ENCODE measurements at regions not wholly inside any gene's neighbourhood (a gene's known extent, or its start where the extent isn't known, plus 50 kb on each side); places are given as distances from the start of the nearest gene placed in this dataset.

DNA sequence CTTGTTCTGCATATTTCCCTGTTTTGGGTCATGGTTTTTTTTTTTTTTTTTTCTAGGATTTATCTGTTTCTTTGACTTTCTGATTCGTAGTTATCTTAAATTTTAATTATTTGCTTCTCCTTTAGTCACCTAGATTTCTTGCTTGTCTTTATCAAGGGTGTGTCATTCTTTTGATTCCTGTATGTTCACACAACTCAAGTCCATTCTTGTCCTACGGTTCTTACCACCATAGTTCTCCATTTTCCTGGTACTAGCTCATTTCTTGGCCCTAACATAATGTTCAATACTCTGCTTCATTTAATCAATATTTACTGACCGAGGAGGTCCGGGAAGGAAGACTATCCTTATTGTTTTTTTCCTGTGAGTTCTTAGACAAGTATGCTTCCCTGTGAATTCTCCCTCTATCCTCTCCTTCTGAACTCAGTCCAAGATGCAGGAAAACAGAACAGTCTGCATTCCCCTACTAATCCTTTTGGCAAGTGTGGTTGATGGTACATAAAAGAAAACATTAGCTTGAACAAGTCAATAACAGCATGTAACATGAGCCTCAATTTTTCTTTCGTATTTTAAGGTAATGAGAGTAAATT lies 1346.4 kb upstream of the SEL1L start (continued):
- TF ChIP-seq, protein P1, sequence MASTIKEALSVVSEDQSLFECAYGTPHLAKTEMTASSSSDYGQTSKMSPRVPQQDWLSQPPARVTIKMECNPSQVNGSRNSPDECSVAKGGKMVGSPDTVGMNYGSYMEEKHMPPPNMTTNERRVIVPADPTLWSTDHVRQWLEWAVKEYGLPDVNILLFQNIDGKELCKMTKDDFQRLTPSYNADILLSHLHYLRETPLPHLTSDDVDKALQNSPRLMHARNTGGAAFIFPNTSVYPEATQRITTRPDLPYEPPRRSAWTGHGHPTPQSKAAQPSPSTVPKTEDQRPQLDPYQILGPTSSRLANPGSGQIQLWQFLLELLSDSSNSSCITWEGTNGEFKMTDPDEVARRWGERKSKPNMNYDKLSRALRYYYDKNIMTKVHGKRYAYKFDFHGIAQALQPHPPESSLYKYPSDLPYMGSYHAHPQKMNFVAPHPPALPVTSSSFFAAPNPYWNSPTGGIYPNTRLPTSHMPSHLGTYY (CRISPR knock-in tag; IDR thresholded peaks at IDR 0.05): no peak
- TF ChIP-seq SMAD3 (CRISPR knock-in tag; IDR thresholded peaks at IDR 0.05; ENCODE audit: borderline replicate concordance) (no peak), GTF2I (CRISPR knock-in tag; conservative IDR thresholded peaks at IDR 0.05) (no peak)
- TF ChIP-seq, protein P2, sequence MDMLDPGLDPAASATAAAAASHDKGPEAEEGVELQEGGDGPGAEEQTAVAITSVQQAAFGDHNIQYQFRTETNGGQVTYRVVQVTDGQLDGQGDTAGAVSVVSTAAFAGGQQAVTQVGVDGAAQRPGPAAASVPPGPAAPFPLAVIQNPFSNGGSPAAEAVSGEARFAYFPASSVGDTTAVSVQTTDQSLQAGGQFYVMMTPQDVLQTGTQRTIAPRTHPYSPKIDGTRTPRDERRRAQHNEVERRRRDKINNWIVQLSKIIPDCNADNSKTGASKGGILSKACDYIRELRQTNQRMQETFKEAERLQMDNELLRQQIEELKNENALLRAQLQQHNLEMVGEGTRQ (CRISPR knock-in tag; IDR thresholded peaks at IDR 0.05): no peak
- TF ChIP-seq, protein P3, sequence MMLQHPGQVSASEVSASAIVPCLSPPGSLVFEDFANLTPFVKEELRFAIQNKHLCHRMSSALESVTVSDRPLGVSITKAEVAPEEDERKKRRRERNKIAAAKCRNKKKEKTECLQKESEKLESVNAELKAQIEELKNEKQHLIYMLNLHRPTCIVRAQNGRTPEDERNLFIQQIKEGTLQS (CRISPR knock-in tag; conservative IDR thresholded peaks at IDR 0.05): no peak
- TF ChIP-seq, protein P4, sequence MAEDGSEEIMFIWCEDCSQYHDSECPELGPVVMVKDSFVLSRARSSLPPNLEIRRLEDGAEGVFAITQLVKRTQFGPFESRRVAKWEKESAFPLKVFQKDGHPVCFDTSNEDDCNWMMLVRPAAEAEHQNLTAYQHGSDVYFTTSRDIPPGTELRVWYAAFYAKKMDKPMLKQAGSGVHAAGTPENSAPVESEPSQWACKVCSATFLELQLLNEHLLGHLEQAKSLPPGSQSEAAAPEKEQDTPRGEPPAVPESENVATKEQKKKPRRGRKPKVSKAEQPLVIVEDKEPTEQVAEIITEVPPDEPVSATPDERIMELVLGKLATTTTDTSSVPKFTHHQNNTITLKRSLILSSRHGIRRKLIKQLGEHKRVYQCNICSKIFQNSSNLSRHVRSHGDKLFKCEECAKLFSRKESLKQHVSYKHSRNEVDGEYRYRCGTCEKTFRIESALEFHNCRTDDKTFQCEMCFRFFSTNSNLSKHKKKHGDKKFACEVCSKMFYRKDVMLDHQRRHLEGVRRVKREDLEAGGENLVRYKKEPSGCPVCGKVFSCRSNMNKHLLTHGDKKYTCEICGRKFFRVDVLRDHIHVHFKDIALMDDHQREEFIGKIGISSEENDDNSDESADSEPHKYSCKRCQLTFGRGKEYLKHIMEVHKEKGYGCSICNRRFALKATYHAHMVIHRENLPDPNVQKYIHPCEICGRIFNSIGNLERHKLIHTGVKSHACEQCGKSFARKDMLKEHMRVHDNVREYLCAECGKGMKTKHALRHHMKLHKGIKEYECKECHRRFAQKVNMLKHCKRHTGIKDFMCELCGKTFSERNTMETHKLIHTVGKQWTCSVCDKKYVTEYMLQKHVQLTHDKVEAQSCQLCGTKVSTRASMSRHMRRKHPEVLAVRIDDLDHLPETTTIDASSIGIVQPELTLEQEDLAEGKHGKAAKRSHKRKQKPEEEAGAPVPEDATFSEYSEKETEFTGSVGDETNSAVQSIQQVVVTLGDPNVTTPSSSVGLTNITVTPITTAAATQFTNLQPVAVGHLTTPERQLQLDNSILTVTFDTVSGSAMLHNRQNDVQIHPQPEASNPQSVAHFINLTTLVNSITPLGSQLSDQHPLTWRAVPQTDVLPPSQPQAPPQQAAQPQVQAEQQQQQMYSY (CRISPR knock-in tag; IDR thresholded peaks at IDR 0.05): no peak

DNA sequence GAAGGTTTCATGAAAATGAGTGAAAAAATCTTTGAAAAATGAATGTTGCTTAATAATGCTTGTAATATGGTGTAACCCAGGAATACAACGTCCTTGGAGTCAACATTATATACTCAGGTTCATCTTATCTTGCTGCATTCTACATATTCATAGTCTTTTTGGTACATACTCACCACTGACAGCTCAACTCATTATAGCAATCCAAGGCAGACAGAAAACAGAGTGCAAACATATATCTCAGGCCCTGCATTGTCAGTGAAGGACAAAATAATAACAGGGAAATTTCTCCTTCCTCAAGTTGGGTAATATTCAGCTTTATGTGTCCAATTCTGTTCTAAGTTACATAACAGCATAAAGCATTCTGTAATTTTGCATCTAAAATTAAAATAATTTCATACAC lies 1353.0 kb upstream of the SEL1L start:
- peaks cover 14% of the 10 kb centered on the region for H3K9me3 Mint-ChIP-seq
- H3K27me3 Mint-ChIP-seq (ENCODE audit: low read depth): no peaks in the 10 kb centered on the region
- no peaks in the 10 kb centered on the region for H3K4me1 Mint-ChIP-seq
- no peak overlapping the region for H3K27ac Mint-ChIP-seq
- no peak for ATAC-seq
- ChIA-PET POLR2A (no interaction called here), CTCF (interaction anchor here (0.7 to 1.4 kb wide), 2 partner anchors 14 to 32 kb away, joined by 3 to 5 read pairs; no protein-coding TSS in a partner anchor)
- no peaks in the 10 kb centered on the region for H3K36me3 Mint-ChIP-seq
- H3K4me3 Mint-ChIP-seq: no peak overlapping the region
- TF ChIP-seq ZNF138 (CRISPR knock-in tag; conservative IDR thresholded peaks at IDR 0.05): no peak
- TF ChIP-seq NFE2L1 (CRISPR knock-in tag; IDR thresholded peaks at IDR 0.05): no peak
- TF ChIP-seq, protein P5, sequence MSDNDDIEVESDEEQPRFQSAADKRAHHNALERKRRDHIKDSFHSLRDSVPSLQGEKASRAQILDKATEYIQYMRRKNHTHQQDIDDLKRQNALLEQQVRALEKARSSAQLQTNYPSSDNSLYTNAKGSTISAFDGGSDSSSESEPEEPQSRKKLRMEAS (CRISPR knock-in tag; IDR thresholded peaks at IDR 0.05): no peak
- no peak for TF ChIP-seq ZNF416 (CRISPR knock-in tag; IDR thresholded peaks at IDR 0.05)
- TF ChIP-seq KAT7 (CRISPR knock-in tag; IDR thresholded peaks at IDR 0.05; ENCODE audit: borderline replicate concordance): no peak
- TF ChIP-seq NFYB (CRISPR knock-in tag; conservative IDR thresholded peaks at IDR 0.05; ENCODE audit: low read depth): no peak
- TF ChIP-seq, protein P6, sequence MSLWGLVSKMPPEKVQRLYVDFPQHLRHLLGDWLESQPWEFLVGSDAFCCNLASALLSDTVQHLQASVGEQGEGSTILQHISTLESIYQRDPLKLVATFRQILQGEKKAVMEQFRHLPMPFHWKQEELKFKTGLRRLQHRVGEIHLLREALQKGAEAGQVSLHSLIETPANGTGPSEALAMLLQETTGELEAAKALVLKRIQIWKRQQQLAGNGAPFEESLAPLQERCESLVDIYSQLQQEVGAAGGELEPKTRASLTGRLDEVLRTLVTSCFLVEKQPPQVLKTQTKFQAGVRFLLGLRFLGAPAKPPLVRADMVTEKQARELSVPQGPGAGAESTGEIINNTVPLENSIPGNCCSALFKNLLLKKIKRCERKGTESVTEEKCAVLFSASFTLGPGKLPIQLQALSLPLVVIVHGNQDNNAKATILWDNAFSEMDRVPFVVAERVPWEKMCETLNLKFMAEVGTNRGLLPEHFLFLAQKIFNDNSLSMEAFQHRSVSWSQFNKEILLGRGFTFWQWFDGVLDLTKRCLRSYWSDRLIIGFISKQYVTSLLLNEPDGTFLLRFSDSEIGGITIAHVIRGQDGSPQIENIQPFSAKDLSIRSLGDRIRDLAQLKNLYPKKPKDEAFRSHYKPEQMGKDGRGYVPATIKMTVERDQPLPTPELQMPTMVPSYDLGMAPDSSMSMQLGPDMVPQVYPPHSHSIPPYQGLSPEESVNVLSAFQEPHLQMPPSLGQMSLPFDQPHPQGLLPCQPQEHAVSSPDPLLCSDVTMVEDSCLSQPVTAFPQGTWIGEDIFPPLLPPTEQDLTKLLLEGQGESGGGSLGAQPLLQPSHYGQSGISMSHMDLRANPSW (CRISPR knock-in tag; conservative IDR thresholded peaks at IDR 0.05; ENCODE audit: low read depth): no peak
- DNase-seq (ENCODE audit: low spot score): no peak

DNA sequence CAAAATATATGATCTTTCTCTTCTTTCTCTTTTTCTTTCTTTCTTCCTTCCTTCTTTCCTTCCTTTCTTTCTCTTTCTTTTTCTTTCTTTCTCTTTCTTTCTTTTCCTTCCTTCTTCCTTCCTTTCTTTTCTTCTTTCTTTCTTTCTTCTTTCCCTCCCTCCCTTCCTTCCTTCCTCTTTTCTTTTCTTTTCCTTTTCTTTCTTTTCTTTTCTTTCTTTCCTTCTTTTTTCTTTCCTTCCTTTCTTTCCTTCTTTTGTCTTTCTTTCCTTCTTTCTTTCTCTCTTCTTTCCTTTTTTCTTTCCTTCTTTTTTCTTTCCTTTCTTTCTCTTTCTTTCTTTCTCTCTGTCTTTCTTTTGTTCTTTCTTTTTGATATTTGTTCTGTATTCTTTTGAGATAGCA lies 1356.0 kb upstream of the SEL1L start:
- ChIA-PET POLR2A (no interaction called here), CTCF (no interaction called here)
- Mint-ChIP-seq H3K27me3 (ENCODE audit: low read depth) (no peaks in the 10 kb centered on the region), H3K9me3 (no peaks in the 10 kb centered on the region), H3K4me1 (no peaks in the 10 kb centered on the region), H3K27ac (no peak overlapping the region), H3K36me3 (no peaks in the 10 kb centered on the region), H3K4me3 (no peak overlapping the region)
- TF ChIP-seq, protein P7, sequence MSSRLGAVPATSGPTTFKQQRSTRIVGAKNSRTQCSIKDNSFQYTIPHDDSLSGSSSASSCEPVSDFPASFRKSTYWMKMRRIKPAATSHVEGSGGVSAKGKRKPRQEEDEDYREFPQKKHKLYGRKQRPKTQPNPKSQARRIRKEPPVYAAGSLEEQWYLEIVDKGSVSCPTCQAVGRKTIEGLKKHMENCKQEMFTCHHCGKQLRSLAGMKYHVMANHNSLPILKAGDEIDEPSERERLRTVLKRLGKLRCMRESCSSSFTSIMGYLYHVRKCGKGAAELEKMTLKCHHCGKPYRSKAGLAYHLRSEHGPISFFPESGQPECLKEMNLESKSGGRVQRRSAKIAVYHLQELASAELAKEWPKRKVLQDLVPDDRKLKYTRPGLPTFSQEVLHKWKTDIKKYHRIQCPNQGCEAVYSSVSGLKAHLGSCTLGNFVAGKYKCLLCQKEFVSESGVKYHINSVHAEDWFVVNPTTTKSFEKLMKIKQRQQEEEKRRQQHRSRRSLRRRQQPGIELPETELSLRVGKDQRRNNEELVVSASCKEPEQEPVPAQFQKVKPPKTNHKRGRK (CRISPR knock-in tag; IDR thresholded peaks at IDR 0.05; ENCODE audit: borderline replicate concordance): 0 out of 2 replicates have a peak, but pooled peaks have one; percentile 73
- TF ChIP-seq MYBL2 (CRISPR knock-in tag; IDR thresholded peaks at IDR 0.05): no peak
- DNase-seq (ENCODE audit: low spot score) (no peak), ATAC-seq (no peak)

All from WTC11 (cell line).